OCI-LY7 (cell line): ENCODE measurements at regions not wholly inside any gene's neighbourhood (a gene's known extent, or its start where the extent isn't known, plus 50 kb on each side); places are given as distances from the start of the nearest gene placed in this dataset.

ENCODE experiments used
- BruUV-seq: library from RNA; stranded (reverse); fragments of 400-500 nt; replicated peaks from 2 replicates; lab custom pipeline; 2021; lab: Mats Ljungman, UMichigan
- CTCF ChIA-PET: fragments of 300-600 bp; sonication (Branson Sonifier 250); formaldehyde crosslinking; loops from one replicate; lab custom pipeline; 2022; ENCODE audit warnings: antibody characterized with exemption; ENCODE audit not compliant: unreplicated experiment; lab: Charles Lee
- POLR2A ChIA-PET: fragments of 300-600 bp; sonication (Branson Sonifier 250); formaldehyde crosslinking; loops from one replicate; lab custom pipeline; 2022; ENCODE audit warnings: antibody characterized with exemption; lab: Charles Lee
- DNase-seq: peaks from one replicate; pipeline ENCODE4 v3.0.0-alpha.2; 2015; ENCODE audit warnings: low spot score
- H2AFZ ChIP-seq: fragments of 200-600 bp; sonication (generic), shearing (Covaris generic); 2 replicates; pipeline ENCODE4 v1.6.1; 2014; ENCODE audit warnings: mild to moderate bottlenecking, antibody characterized with exemption, low read length, moderate library complexity
- H3K27ac ChIP-seq: fragments of 200-600 bp; sonication (generic); 2 replicates; pipeline ENCODE4 v1.5.1; 2014; ENCODE audit warnings: mixed run types, low read depth, mild to moderate bottlenecking, moderate library complexity, low read length, inconsistent platforms; ENCODE audit not compliant: poor library complexity, severe bottlenecking
- H3K36me3 ChIP-seq: fragments of 200-600 bp; sonication (generic); 2 replicates; pipeline ENCODE4 v1.6.1; 2014; ENCODE audit warnings: mild to moderate bottlenecking, antibody characterized with exemption, low read length, moderate library complexity, mixed read lengths; ENCODE audit not compliant: insufficient read depth
- H3K4me1 ChIP-seq: fragments of 200-600 bp; sonication (generic); 2 replicates; pipeline ENCODE4 v1.5.1; 2014; ENCODE audit warnings: mild to moderate bottlenecking, low read length; ENCODE audit not compliant: insufficient read depth, poor library complexity, severe bottlenecking
- H3K4me2 ChIP-seq: fragments of 200-600 bp; sonication (generic); 2 replicates; pipeline ENCODE4 v1.6.1; 2014; ENCODE audit warnings: mild to moderate bottlenecking, low read length
- H3K4me3 ChIP-seq: fragments of 200-600 bp; sonication (generic); 2 replicates; pipeline ENCODE4 v1.5.1; 2014; ENCODE audit warnings: mild to moderate bottlenecking, low read depth, low read length; ENCODE audit not compliant: poor library complexity, severe bottlenecking
- H3K79me2 ChIP-seq: fragments of 200-600 bp; sonication (generic); 2 replicates; pipeline ENCODE4 v1.6.1; 2016; ENCODE audit warnings: low read depth, mild to moderate bottlenecking, low read length, moderate library complexity, mixed read lengths; ENCODE audit not compliant: insufficient read depth
- H3K9me2 ChIP-seq: fragments of 200-600 bp; sonication (generic); 2 replicates; pipeline ENCODE4 v1.6.1; 2016; ENCODE audit warnings: mild to moderate bottlenecking, low read length, mixed read lengths; ENCODE audit not compliant: insufficient read depth
- H3K9me3 ChIP-seq: fragments of 200-600 bp; sonication (generic); 2 replicates; pipeline ENCODE4 v1.6.1; 2014; ENCODE audit warnings: mild to moderate bottlenecking, mixed run types, low read length, mixed read lengths
- H4K20me1 ChIP-seq: fragments of 200-600 bp; sonication (generic); 2 replicates; pipeline ENCODE4 v1.6.1; 2014; ENCODE audit warnings: mild to moderate bottlenecking, antibody characterized with exemption, low read length, moderate library complexity, mixed read lengths; ENCODE audit not compliant: insufficient read depth
- EZH2phosphoT487 ChIP-seq: fragments of 200-600 bp; sonication (generic); IDR thresholded peaks from 2 replicates; pipeline ENCODE4 v1.6.1; 2018; ENCODE audit warnings: low read depth, borderline replicate concordance, mild to moderate bottlenecking, mixed run types, antibody characterized with exemption, low read length, moderate library complexity, mixed read lengths
- intact Hi-C: fragments of 100-400 bp; cut with micrococcal nuclease; formaldehyde crosslinking; loops from one replicate; pipeline ENCODE4 v1.10.0; 2022; ENCODE audit not compliant: unreplicated experiment
- TF ChIP-seq, protein P1 (sequence below): fragments of 200-600 bp; sonication (generic); conservative IDR thresholded peaks from 2 replicates; pipeline ENCODE4 v1.5.1; 2014; ENCODE audit warnings: mild to moderate bottlenecking, antibody characterized with exemption, low read length, moderate library complexity, mixed read lengths

DNA sequence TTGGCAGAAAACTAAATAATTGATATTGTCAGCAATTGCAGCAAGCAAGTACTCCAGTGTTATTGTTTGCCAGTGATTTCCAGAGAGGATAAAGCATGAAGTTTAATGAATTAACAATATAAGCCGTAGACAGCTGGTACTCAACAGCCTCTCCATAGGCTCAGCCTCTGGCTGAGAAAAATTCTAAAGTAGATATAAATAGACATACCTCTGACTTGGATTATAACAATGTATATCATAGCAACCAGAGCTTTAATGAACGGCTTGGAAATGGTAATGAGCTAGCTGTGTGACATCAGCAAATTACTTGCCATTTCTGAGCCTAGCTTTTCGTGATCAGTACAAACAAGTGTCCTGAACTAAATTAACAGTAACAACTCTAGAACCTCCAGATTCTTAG is 1055.4 kb upstream of the AUTS2 start:
- no TSS peak for BruUV-seq
- Histone ChIP-seq H3K4me2 (no peak overlapping the region), H2AFZ (no peak overlapping the region), H3K9me2 (no peaks in the 10 kb centered on the region), H3K27ac (no peak overlapping the region), H3K4me1 (no peaks in the 10 kb centered on the region), H3K4me3 (no peak overlapping the region), H3K36me3 (no peaks in the 10 kb centered on the region), H3K79me2 (no peaks in the 10 kb centered on the region), H4K20me1 (no peaks in the 10 kb centered on the region), H3K9me3 (no peaks in the 10 kb centered on the region)
- no peak for DNase-seq
- ChIA-PET CTCF (no interaction called here), POLR2A (interaction anchor here (0.8 to 1.2 kb wide), 2 partner anchors 9 to 30 kb away, joined by 3 read pairs; no protein-coding TSS in a partner anchor)
- intact Hi-C loops = no loop called here
- TF ChIP-seq EZH2phosphoT487 = no peak
- TF ChIP-seq, protein P1, sequence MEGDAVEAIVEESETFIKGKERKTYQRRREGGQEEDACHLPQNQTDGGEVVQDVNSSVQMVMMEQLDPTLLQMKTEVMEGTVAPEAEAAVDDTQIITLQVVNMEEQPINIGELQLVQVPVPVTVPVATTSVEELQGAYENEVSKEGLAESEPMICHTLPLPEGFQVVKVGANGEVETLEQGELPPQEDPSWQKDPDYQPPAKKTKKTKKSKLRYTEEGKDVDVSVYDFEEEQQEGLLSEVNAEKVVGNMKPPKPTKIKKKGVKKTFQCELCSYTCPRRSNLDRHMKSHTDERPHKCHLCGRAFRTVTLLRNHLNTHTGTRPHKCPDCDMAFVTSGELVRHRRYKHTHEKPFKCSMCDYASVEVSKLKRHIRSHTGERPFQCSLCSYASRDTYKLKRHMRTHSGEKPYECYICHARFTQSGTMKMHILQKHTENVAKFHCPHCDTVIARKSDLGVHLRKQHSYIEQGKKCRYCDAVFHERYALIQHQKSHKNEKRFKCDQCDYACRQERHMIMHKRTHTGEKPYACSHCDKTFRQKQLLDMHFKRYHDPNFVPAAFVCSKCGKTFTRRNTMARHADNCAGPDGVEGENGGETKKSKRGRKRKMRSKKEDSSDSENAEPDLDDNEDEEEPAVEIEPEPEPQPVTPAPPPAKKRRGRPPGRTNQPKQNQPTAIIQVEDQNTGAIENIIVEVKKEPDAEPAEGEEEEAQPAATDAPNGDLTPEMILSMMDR = no peak

DNA sequence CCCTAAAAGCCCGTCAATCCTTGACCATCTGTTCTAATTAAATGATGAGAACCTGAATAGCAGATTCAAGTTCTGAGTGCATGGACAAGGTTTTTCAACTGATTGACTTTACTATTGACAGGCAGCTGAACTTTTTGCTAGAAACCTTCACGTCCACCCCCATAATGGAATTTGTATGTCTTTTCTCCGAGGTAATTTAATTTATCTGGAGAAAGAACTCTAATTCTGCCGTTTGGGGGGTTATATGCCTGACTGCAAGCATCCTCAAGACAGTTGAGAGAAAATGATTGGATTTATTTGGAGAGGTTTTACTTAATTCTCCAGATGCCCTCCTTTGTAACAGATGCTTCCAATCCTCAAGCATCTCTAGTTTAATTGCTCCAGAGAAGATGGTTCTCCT is 1053.4 kb upstream of the AUTS2 start:
- TF ChIP-seq, protein P1 = no peak
- no peak for TF ChIP-seq EZH2phosphoT487
- DNase-seq = no peak
- Histone ChIP-seq H3K27ac (no peak overlapping the region), H3K4me2 (no peak overlapping the region), H2AFZ (no peak overlapping the region), H3K36me3 (no peaks in the 10 kb centered on the region), H3K4me1 (no peaks in the 10 kb centered on the region), H4K20me1 (no peaks in the 10 kb centered on the region), H3K9me2 (no peaks in the 10 kb centered on the region), H3K9me3 (no peaks in the 10 kb centered on the region), H3K79me2 (no peaks in the 10 kb centered on the region), H3K4me3 (no peak overlapping the region)
- ChIA-PET POLR2A (interaction anchor here (0.7 to 0.8 kb wide), 5 partner anchors 74 to 1642 kb away, joined by 3 to 7 read pairs (median 4); no protein-coding TSS in a partner anchor), CTCF (no interaction called here)
- intact Hi-C loops = no loop called here
- BruUV-seq = no TSS peak

DNA sequence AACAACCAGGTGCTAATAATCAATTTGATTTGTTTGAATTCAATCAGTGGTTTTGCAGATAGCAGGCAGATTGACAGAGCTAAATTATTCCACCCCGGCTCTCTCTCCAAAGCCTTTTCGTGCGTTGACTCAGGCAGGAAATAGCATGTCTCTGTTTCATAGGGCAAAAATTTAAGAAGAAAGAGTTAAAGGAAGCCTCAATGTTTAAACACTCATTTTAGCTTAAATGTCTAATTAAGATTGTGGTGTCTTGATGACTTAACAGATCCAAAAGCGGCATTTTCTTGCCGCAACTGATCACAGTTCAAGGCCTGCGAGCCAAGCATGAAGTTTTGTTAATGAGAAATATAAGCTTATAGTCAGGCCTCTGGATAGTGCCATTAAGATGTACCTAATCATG is 1051.1 kb upstream of the AUTS2 start:
- ChIA-PET CTCF (no interaction called here), POLR2A (interaction anchor here (0.6 kb wide), 1 partner anchor 184 kb away, joined by 3 read pairs; no protein-coding TSS in a partner anchor)
- Histone ChIP-seq H3K4me3 (no peak overlapping the region), H3K79me2 (no peaks in the 10 kb centered on the region), H3K9me3 (no peaks in the 10 kb centered on the region), H4K20me1 (no peaks in the 10 kb centered on the region), H3K4me2 (no peak overlapping the region), H3K27ac (no peak overlapping the region), H3K36me3 (no peaks in the 10 kb centered on the region), H3K9me2 (no peaks in the 10 kb centered on the region), H3K4me1 (no peaks in the 10 kb centered on the region), H2AFZ (no peak overlapping the region)
- no peak for TF ChIP-seq EZH2phosphoT487
- TF ChIP-seq, protein P1 = no peak
- DNase-seq = no peak
- no TSS peak for BruUV-seq
- intact Hi-C loops = no loop called here
